Germinal center (tissue), 1 donor: ENCODE measurements at regions not wholly inside any gene's neighbourhood (a gene's known extent, or its start where the extent isn't known, plus 50 kb on each side); places are given as distances from the start of the nearest gene placed in this dataset.

Experiments used
- DNase-seq: peaks from one replicate; pipeline ENCODE4 v3.0.0; 2012; ENCODE audit warnings: mixed read lengths, low spot score

- DNase-seq = no peak
Observed at GRCh38 chr7:96638669-96639068, 71.0 kb downstream of the SEM1 start.

DNA sequence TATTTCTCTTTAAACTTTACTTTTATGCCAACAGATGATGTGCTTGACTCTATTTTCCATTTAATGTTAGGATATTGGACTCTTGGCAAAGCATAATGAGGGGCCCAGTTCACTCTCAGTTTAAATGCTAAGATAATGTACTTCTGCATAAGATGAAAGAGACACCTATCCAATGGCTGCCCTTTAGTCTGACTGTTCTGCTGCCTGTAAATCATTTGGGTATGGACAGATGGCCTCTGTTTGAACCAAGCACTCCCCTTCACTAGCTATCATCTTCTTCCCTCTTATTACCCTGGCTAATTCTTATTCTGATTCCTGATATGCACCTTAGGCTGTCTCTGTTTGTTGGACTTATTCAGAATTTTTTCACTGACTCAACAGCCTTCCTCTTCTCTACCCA, 72.1 kb downstream of the SEM1 start:
- DNase-seq = no peak

- DNase-seq = no peak
Observed at GRCh38 chr7:96636979-96637378, 72.7 kb downstream of the SEM1 start.

- no peak for DNase-seq
Observed at GRCh38 chr7:96636342-96636860, 73.2 kb downstream of the SEM1 start.

DNA sequence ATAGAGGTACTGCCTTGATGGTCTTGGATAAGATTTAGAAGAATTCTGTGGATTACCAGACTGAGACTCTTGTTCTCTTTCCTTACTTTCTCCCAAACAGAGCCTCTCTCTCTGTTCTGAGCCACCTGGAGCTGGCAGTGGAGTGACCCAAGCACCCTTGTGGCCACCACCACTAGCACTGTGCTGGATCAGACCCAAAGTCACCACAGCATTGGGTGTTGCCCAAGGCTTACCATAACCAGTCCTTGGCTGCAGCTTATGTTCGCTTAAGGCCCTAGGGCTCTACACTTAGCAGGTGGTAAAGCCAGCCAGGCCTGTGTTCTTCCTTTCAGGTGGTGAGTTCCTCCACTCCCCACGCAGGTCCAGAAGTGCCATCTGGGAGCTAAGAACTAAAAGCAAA, 79.8 kb downstream of the SEM1 start:
- no peak for DNase-seq

GRCh38 chr7:96624954-96625353, 84.7 kb downstream of the SEM1 start:
- DNase-seq = no peak

DNA sequence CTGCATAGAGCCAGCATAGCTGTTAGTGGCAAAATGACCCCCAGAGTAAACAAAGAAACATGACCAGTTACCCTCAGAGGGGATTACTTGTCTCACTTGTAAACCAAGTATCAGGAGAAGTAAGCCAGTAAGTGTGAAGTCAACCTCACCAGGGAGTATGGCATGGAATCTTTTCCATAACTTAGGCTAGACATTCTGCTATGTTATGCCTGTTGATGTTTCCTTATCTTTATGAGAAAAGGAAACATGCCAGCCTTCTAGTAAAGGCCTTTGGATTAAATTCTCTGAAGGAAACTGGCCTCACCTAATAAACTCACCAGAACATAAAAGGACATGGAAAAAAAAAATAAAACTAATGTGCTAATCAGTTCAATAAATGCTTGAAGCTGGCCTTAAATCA, 87.7 kb downstream of the SEM1 start:
- DNase-seq = no peak

GRCh38 chr7:96614154-96614867, 95.3 kb downstream of the SEM1 start:
- no peak for DNase-seq

DNA sequence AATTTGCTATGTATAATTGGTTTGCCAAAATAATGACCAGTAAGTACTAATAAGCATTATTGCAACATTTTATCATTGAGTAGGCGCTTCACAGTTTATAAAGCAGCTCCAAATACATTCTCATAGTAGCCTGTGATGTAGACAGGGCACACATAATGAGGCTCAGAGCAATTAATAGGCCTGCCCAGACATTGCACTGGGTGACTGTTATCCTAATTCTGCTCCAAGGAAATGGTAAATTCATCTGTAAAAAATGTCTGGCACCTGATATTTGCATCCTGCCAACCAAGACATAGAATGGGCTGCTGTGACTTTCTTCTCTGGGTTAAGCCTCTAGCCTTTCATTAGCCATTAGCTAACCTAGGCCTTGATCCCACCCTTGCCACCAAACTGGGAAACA, 97.6 kb downstream of the SEM1 start:
- DNase-seq = no peak

DNA sequence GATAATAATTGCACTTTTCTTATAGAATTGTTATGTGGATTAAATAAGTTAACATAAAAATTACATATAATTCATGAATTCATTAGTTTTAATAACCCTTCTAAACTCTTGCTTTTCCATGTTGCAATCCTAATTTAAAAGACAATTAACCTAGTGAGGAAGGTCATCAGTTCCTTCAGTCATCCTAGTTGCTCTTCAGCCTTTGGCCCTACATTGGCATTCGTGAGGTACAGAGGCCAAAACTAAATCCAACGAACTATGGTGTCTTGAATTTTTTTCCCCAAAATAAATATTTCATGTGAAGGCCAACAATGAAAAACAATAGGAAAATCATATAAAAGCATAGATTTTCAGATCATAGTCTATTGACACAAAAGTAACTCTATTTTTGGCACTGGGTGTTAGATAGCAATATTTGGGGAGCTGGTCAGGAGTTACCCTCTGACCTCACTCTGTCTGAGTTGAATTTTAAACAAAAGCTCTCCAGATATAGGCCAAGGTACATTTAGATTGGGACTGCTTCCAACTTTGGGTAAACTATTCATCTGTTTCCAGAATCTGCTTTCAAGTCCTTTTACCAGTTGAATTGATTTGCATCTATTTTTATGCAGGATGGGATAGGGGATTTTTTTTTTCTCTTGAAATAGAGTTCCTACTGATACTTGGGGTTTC, 104.5 kb downstream of the SEM1 start:
- no peak for DNase-seq

GRCh38 chr7:96599288-96599936, 110.2 kb downstream of the SEM1 start:
- DNase-seq = no peak

GRCh38 chr7:96598421-96598820, 111.2 kb downstream of the SEM1 start:
- no peak for DNase-seq

GRCh38 chr7:96596120-96596826, 113.4 kb downstream of the SEM1 start:
- no peak for DNase-seq

- no peak for DNase-seq
Observed at GRCh38 chr7:96591900-96592676, 117.6 kb downstream of the SEM1 start.

DNA sequence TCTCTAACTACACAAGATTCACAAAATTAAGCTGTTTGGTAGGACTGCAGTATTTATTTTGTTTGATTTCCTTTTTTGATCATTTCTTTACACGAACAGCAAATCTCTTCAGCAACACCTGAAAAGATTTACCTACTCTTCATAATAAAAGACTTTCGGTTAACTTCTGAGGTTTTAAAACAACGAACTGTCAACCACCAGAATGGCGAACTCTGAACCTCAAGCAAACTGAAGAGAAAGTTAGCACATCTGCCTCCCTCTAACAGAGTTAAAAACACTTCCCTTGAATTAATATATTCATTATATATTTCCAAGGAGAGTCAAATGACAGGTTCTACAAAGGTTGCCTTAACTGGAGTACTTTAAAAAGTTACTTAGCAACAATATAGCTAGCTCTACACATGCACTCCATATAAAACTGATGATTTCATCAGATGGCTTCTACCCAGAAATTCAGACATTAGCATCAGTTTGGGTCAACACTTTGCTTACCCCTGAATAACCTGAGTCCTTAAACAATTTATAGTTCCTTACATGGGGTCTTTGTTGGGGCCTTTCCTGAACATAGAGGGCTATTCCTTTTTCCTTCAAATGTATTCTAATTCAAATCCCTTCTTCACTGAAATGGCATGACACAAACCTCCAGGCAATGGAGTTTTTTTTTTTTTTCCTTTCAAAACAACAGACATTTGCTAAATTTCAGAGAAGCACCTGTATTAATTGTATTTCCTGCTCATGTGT, 118.3 kb downstream of the SEM1 start:
- DNase-seq = no peak

DNA sequence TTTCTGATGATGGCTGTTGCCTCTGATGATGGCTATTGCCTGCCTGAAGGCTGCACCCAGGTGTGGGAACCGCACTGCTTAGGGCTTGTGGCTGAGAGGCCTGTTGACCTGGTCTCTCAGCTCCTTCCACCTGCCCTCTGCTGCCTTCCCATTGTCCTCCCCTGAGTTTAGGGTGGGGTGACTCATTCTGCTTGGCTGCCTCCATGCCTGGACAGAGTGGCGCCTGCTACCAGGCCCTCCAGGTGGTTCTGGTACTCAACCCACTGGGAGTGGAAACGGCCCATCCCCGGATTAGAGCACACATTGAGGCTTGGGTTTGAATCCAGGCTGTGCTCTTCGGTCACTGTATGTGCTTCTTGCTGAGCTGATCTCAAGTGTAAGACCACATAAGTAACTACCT, 120.6 kb downstream of the SEM1 start:
- no peak for DNase-seq

- DNase-seq = no peak
Observed at GRCh38 chr7:96579119-96579518, 130.5 kb downstream of the SEM1 start.

GRCh38 chr7:96578606-96579005, 131.0 kb downstream of the SEM1 start:
- no peak for DNase-seq

DNA sequence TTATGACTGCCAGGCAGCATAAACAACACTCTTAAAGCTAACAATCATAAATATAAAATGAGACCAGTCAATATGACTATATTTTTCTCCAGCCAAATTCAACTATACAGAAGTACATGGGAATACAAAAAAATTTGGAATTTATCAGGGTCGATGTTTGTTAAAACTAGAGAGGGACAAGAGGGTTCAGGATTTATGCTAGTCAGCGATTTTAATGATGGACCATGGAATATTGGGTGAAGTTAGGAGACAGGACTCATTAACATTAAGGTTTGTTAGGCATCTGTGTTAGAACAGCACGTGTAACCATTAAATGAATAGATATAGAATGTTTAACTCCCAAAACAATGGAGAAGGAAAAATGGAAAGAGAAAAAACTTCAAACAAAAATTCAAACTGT, 146.2 kb downstream of the SEM1 start:
- DNase-seq = no peak

DNA sequence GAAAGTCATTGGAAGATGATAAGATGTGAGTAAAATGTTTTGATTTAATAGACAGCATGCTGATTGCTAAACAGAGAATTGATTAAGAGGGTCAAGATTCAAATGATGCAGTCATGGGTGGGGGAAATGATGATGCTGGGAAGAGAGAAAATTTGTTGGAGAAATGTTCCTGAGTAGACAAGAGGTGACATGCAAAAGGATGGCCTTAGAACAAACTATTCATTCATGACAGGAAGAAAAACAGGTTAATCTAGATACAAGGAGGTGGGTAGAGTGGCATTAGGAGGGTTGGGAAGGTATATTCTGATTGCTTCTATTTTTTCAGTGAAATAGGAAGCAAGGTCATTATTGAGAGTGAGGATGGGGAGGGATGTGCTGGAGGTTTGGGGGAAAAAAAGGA, 146.7 kb downstream of the SEM1 start:
- DNase-seq = no peak

DNA sequence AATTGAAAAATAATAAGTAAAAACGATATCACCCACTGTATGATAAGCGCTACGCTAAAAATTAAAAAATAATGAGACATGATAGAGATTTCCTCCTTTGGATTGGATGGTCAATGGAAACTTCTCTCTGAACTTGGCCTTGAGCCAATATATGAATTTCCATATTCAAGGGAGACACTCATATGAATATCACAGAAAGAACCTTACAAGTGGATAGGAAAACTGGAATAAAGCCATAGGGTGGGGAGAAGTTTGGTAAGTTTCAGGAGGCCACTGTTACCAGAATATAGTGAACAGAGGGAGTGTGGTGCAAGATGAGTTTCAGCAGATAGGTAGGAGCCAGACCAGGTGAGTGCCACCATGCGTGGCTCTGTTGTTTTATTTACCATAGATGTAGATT, 147.2 kb downstream of the SEM1 start:
- DNase-seq = no peak
